NCI-H510A (cell line): ENCODE measurements at regions not wholly inside any gene's neighbourhood (a gene's known extent, or its start where the extent isn't known, plus 50 kb on each side); places are given as distances from the start of the nearest gene placed in this dataset.
A peak's percentile ranks its signal among the peaks of the same experiment; 100 is the strongest.

ENCODE experiments used
- DNase-seq: peaks from one replicate; lab custom pipeline; 2025; lab: John Stamatoyannopoulos, UW

DNA sequence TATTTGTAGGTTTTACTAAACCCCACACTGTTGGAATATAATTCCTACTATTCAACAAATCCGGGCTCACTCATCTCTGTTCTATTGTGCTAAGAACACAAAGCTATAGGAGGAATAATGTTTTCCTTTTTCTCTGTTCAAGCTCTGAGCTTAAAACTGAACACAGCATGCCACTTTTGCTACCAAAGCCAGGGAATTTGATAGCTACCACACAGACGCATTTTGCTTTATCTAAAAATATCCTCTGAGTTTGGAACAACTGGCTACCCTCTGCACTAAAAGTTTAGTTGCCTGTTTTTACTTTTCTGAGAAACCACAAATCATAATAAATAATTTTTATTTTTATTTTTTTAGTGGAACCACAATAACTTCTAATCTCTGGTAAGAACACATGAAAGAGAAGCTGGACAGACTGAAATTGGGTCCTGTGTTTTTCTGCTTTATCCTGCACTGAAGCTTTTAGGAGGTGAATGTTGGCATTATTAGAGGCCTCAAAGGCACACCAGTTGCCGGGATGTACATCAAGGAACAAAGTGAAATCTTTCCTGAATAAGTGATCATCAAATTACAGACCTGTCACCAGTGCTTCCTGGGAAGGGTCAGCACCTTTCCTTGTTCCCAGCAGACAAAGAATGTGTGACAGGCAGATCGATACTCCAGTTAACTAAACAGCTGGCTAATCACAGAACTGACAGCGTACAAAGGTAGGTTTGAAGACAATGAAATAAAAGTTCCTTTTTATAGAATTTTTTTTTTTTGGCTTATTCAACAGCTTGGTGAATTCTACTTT, 523.2 kb upstream of the TENM4 start:
- DNase-seq, result no peak

- no peak for DNase-seq
Measured at GRCh38 chr11:79960461-79960860, 519.6 kb upstream of the TENM4 start.

DNA sequence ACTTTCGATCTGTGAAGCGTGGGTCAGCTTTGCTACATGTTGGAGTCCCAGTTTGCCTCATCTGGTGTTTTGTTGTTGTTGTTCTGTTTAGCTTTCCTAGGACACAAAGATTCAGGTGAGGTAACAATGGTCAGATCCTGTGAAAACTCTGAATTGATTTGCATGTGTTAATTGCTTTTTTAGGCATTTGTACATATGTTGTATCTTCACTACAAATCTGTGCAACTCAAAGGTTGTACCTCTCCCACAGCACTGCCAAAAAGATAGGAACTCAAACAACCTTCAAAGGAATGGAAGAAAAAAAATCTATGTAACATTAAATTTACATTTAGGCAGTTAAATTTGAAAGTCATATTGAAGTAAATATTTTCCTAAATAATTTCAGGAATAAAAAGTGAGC, 518.5 kb upstream of the TENM4 start:
- DNase-seq, result no peak

DNA sequence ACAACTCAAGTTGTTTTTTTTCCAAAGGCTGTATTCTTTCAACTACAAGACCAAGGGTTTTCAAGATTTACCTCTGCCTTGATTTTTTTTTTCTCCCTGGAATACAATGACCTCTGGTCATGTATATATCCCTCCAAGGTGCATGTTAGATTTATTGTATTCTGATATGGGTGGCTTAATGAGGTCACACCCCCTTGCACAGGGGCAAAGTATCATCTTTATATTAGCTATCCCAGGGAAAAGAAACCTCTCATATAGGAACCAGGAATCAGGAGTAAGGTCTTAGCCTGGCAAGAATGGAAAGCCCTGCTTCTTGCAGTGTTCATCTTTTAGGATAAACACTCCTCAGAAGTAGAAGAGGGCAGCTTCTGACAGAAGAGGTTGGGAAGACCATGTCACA, 516.9 kb upstream of the TENM4 start:
- no peak for DNase-seq

DNA sequence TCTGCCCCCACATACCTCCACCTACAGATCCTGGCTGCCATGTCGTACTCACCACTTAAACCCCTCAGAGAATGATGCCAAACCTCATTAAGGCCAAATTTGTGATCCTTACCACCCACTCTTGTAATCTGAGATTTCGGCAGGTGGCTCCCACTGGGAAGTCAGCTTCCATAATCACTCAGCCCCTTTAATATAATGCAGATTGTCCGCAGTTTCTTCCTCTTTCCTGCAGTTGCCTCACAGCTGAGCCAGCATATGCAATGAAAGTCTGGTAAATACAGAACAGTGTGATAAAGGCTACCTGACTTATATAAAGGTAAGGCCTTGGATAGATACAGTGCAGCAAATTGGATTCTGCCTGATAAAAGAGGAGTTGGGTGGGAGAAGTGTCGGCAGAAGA, 515.2 kb upstream of the TENM4 start:
- DNase-seq, result no peak

- no peak for DNase-seq
Measured at GRCh38 chr11:79953629-79954028, 512.8 kb upstream of the TENM4 start.

GRCh38 chr11:79950741-79951140, 509.9 kb upstream of the TENM4 start:
- DNase-seq, result no peak

DNA sequence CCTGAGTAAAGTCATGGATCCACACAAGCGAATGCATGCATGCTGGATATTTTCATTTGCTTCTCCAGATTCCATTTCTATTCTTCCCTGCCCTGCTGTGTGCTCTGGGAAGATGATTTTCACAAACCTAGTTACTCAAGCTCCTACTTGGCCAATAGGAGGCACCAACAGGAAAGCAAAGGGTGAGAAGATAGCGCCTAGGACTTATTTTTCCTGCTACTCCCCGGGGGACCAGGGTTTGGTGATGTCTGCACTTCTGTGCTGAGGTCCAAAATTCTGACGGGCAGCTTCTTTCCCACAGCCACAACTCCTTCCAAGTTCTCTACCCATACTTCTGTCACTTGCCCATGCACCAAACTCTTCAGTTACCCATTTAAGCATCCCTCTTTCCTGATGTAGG, 509.3 kb upstream of the TENM4 start:
- no peak for DNase-seq

DNA sequence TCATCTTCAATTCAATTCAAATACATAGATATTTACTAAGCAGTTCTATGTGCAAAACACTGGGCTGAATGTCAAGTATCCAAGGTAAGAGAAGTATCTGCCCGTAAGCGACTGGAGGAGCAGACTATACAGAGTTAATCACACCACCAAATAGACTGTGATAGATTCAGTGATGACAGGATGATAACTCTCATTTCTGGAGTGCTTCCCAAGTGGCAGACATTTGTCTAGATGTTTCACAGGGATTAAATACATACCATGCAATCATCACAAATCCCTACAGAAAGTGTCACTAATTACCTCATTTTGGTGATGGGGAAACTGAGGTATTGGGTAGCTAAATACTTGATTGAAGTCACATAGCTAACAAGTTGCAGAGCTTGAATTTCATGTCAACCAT, 508.7 kb upstream of the TENM4 start:
- no peak for DNase-seq

DNA sequence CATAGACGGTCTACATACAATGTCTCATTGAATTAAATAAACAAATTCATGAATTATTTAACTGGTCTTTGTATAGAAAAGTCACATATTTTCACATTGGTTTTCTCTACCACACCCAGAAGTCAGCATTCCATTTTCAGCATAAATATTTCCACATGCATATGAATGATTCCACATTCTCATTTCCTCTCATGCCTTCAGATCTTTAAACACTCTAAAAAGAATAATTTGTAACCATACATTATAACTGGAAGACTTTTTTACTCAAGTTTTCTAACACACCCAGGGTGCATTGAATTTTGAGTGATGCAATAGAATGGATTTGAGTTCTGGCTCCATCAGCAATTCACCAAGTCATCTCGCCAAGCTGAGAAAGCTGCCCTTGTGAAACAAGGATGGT, 501.8 kb upstream of the TENM4 start:
- no peak for DNase-seq

DNA sequence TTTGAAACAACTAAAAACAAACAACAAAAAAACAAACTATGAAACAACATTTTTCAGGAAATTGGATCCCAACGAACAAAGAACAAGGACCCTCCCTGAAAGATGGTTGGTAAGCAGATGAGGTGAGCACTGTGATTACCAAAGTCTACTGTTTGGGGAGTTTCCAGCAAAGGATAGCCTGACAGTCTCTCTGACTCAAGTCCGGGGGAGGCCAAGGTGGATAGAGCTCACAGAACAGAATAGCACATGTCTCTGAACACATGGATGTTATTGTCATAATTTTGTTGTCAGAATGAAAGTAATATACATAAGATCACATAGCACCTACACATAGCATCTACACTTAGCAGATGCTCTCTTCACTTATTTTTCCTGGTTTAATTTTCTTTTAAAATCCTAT, 501.3 kb upstream of the TENM4 start:
- DNase-seq, result no peak

GRCh38 chr11:79940974-79941735, 500.3 kb upstream of the TENM4 start:
- DNase-seq, result no peak

GRCh38 chr11:79940165-79940564, 499.3 kb upstream of the TENM4 start:
- DNase-seq, result peak; percentile 69

DNA sequence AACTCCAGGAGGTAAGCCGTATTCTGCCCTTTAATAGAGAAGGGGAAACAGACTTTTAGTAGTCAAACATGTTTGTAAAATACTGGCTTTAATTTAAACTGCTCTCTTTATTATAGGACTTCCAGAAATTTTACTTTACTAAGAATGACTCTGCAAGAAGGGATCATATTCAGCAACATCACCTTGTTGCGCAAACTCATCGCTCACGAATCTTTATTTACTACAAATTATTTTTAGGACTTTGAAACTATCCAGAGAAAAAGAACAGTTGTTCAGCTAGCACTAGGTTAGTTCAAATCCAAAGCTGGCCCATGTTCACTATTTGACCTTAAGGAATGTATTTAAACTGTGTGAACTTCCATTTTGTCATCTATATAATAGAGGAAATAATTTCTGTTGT, 498.3 kb upstream of the TENM4 start:
- no peak for DNase-seq

DNA sequence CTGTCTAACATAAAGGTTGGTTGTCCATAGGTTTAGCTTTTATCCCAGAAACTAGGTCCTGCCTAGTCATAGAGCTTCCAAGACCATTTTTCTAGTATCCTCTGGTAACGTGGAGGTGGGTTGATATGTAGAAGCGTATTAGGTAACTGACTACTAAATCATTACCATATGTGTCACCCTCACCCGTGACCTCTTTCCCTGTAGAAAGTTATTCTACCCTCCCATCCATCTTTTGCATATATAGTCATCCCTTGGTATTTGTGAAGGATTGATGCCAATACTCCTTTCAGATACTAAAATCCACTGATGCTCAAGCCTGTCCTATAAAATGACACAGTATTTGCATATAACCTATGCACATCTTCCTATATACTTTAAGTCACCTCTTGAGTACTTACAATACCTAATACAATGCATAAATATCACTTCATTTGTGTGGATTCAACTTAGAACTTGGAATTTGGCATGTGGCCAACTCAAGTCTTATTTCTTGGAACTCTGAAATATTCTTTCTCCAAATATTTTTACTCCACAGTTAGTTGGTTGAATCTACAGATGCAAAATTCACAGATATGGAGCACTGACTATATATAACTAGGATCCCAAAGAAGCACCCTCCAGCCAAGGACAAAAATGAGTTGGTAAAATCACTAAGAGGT, 497.0 kb upstream of the TENM4 start:
- DNase-seq, result no peak

DNA sequence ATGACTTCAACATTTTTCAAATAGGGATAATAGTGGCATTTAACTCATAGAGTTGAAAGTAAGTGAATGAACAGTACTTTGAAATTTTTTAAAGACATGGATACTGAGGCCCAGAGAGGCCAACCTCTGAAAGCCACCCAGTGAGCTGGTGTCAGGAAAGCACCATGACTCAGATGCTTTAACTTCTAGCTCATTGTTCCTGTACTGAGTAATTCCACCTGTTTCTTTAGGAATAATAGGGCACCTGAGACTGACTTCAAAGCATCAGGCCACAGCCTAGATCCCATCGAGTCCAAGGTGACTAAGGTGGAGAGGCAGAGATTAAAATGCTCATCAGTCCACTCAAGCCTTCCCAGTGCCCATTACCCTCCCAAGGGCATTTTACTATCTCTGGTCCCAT, 491.8 kb upstream of the TENM4 start:
- DNase-seq, result no peak

DNA sequence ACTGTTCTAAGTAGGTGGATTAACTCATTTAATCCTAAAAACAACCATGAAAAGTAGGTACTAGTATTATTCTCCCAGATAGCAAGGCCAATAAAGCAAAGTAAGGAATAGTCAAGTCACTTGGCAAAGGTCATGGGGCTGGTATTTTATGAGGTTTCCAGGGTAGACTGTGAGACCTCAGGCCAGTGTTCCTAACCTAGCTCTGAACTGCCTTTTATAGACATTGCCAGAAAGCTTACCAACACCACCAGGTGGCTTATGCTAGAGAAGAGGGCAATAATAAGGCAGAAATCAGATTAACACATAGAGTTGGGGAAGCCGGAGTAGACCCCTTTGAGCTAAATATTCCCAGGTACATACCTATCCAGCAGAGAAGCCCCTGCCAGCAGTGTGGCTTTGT, 490.9 kb upstream of the TENM4 start:
- DNase-seq, result no peak

GRCh38 chr11:79926707-79927106, 485.9 kb upstream of the TENM4 start:
- DNase-seq, result no peak

DNA sequence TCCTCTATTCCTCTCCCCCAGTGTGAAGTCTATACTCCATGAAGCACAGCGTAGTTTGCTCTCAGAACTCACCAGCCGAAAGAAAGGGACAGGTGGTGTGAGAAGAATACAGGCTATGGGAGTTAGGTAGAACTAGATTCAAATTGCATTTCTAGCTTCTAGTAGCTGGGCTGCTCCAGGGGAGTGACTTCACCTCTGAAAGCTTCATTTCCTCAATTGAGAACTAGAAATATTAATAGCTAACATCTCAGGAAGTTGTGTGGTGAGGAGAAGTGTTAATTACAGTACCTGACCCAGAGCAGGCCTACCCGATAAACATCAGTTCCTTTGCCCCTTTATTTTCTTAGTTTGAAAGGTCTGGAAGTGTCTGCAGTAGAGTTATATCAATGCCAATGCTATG, 484.7 kb upstream of the TENM4 start:
- DNase-seq, result no peak

- no peak for DNase-seq
Measured at GRCh38 chr11:79922641-79923040, 481.8 kb upstream of the TENM4 start.

DNA sequence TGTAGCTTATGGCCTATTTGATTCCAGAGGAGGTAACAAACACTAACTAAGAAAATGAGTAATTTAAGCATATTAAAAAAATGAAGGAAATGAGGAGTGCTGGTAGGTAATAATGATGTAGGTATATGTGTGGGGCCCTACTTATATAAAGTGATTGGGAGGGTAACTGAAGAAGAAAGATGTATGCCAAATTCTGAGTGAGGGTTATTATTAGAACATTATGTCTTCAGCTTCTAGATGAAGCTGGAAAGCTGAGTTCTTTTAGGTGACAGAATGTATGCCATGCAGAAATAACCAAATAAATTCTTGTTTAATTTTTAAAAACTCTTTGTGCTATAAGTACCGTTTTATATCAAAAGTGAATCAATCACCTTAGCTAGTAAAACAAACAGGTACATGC, 479.6 kb upstream of the TENM4 start:
- DNase-seq, result no peak

- DNase-seq, result no peak
Measured at GRCh38 chr11:79919350-79919749, 478.5 kb upstream of the TENM4 start.

GRCh38 chr11:79918846-79919245, 478.0 kb upstream of the TENM4 start:
- DNase-seq, result no peak
